ENCODE measurements at regions not wholly inside any gene's neighbourhood (a gene's known extent, or its start where the extent isn't known, plus 50 kb on each side); places are given as distances from the start of the nearest gene placed in this dataset.
"Not testable (repeated sequence)": the region's sequence is repeated elsewhere in the genome, so short reads cannot be mapped to it uniquely, and the experiment has no call there.

- Mint-ChIP-seq H3K36me3 (no peaks in the 10 kb centered on the region), H3K9me3 (no peaks in the 10 kb centered on the region), H3K27ac (no peak overlapping the region)
- no peak for ATAC-seq
- DNase-seq (ENCODE audit: low spot score in 2 of 2) = no peak
Observed at GRCh38 chr6:88426005-88426404, 259.9 kb upstream of the CNR1 start.

GRCh38 chr6:88422831-88423230 lies 256.7 kb upstream of the CNR1 start:
- Mint-ChIP-seq H3K9me3 (peaks cover 0 to 2% of the 10 kb centered on the region in 2 donors), H3K27ac (no peak overlapping the region), H3K36me3 (no peaks in the 10 kb centered on the region)
- DNase-seq (ENCODE audit: low spot score in 2 of 2) (no peak), ATAC-seq (no peak)

GRCh38 chr6:88420967-88421488 lies 254.9 kb upstream of the CNR1 start:
- not testable (repeated sequence) for H3K9me3 Mint-ChIP-seq; H3K27ac Mint-ChIP-seq; H3K36me3 Mint-ChIP-seq; DNase-seq (ENCODE audit: low spot score in 2 of 2); ATAC-seq

GRCh38 chr6:88418921-88419810 lies 253.0 kb upstream of the CNR1 start:
- not testable (repeated sequence) for H3K36me3 Mint-ChIP-seq; H3K9me3 Mint-ChIP-seq; H3K27ac Mint-ChIP-seq; DNase-seq (ENCODE audit: low spot score in 2 of 2); ATAC-seq

GRCh38 chr6:88417361-88417760 lies 251.2 kb upstream of the CNR1 start:
- not testable (repeated sequence) for H3K27ac Mint-ChIP-seq

GRCh38 chr6:88413459-88413858 lies 247.3 kb upstream of the CNR1 start:
- Mint-ChIP-seq H3K36me3 (no peaks in the 10 kb centered on the region), H3K9me3 (peaks cover 3 to 6% of the 10 kb centered on the region in 2 donors), H3K27ac (no peak overlapping the region)
- ATAC-seq (no peak), DNase-seq (ENCODE audit: low spot score in 2 of 2) (no peak)

More at GRCh38 chr6:88417361-88417760, 251.2 kb upstream of the CNR1 start:
- DNase-seq (ENCODE audit: low spot score in 2 of 2); H3K9me3 Mint-ChIP-seq; ATAC-seq; H3K36me3 Mint-ChIP-seq: not testable (repeated sequence)

- not testable (repeated sequence) for H3K36me3 Mint-ChIP-seq; H3K27ac Mint-ChIP-seq; DNase-seq (ENCODE audit: low spot score in 2 of 2); ATAC-seq; H3K9me3 Mint-ChIP-seq
Observed at GRCh38 chr6:88408355-88408754, 242.2 kb upstream of the CNR1 start.

GRCh38 chr6:88406674-88407073 lies 240.5 kb upstream of the CNR1 start:
- DNase-seq (ENCODE audit: low spot score in 2 of 2); H3K36me3 Mint-ChIP-seq; H3K9me3 Mint-ChIP-seq; H3K27ac Mint-ChIP-seq; ATAC-seq: not testable (repeated sequence)

- peaks cover 0 to 4% of the 10 kb centered on the region in 2 donors for H3K9me3 Mint-ChIP-seq
- ATAC-seq = no peak
- no peak for DNase-seq (ENCODE audit: low spot score in 2 of 2)
- no peak overlapping the region for H3K27ac Mint-ChIP-seq
- no peaks in the 10 kb centered on the region for H3K36me3 Mint-ChIP-seq
Observed at GRCh38 chr6:88403486-88403885, 237.3 kb upstream of the CNR1 start.

GRCh38 chr6:88402909-88403308 lies 236.8 kb upstream of the CNR1 start:
- ATAC-seq (no peak), DNase-seq (ENCODE audit: low spot score in 2 of 2) (no peak)
- Mint-ChIP-seq H3K27ac (no peak overlapping the region), H3K36me3 (no peaks in the 10 kb centered on the region), H3K9me3 (no peaks in the 10 kb centered on the region)

- DNase-seq (ENCODE audit: low spot score in 2 of 2); H3K36me3 Mint-ChIP-seq; ATAC-seq; H3K27ac Mint-ChIP-seq: not testable (repeated sequence)
- peaks cover 0 to 11% of the 10 kb centered on the region in 2 donors for H3K9me3 Mint-ChIP-seq
Observed at GRCh38 chr6:88390998-88391397, 224.9 kb upstream of the CNR1 start.

GRCh38 chr6:88388589-88388988 lies 222.4 kb upstream of the CNR1 start:
- no peak for ATAC-seq
- H3K27ac Mint-ChIP-seq = no peak overlapping the region
- no peak for DNase-seq (ENCODE audit: low spot score in 2 of 2)
- no peaks in the 10 kb centered on the region for H3K36me3 Mint-ChIP-seq
- H3K9me3 Mint-ChIP-seq = peaks cover 0 to 10% of the 10 kb centered on the region in 2 donors

- Mint-ChIP-seq H3K9me3 (no peaks in the 10 kb centered on the region), H3K27ac (no peak overlapping the region), H3K36me3 (no peaks in the 10 kb centered on the region)
- no peak for ATAC-seq
- DNase-seq (ENCODE audit: low spot score in 2 of 2) = no peak
Observed at GRCh38 chr6:88386167-88386566, 220.0 kb upstream of the CNR1 start.

GRCh38 chr6:88383183-88383582 lies 217.0 kb upstream of the CNR1 start:
- no peak for ATAC-seq
- Mint-ChIP-seq H3K36me3 (no peaks in the 10 kb centered on the region), H3K27ac (no peak overlapping the region), H3K9me3 (no peaks in the 10 kb centered on the region)
- DNase-seq (ENCODE audit: low spot score in 2 of 2) = no peak

- ATAC-seq (no peak), DNase-seq (ENCODE audit: low spot score in 2 of 2) (no peak)
- Mint-ChIP-seq H3K36me3 (no peaks in the 10 kb centered on the region), H3K27ac (no peak overlapping the region), H3K9me3 (no peaks in the 10 kb centered on the region)
Observed at GRCh38 chr6:88381289-88381642, 215.1 kb upstream of the CNR1 start.

- H3K9me3 Mint-ChIP-seq = no peaks in the 10 kb centered on the region
- no peaks in the 10 kb centered on the region for H3K36me3 Mint-ChIP-seq
- no peak for DNase-seq (ENCODE audit: low spot score in 2 of 2)
- no peak for ATAC-seq
- H3K27ac Mint-ChIP-seq = no peak overlapping the region
Observed at GRCh38 chr6:88380618-88381288, 214.6 kb upstream of the CNR1 start.

- Mint-ChIP-seq H3K36me3 (no peaks in the 10 kb centered on the region), H3K27ac (no peak overlapping the region), H3K9me3 (no peaks in the 10 kb centered on the region)
- ATAC-seq (no peak), DNase-seq (ENCODE audit: low spot score in 2 of 2) (no peak)
Observed at GRCh38 chr6:88380083-88380482, 213.9 kb upstream of the CNR1 start.
